Left colon (tissue), 2 donors: ENCODE measurements at regions not wholly inside any gene's neighbourhood (a gene's known extent, or its start where the extent isn't known, plus 50 kb on each side); places are given as distances from the start of the nearest gene placed in this dataset.
A peak's percentile ranks its signal among the peaks of the same experiment; 100 is the strongest.
"Not testable (repeated sequence)": the region's sequence is repeated elsewhere in the genome, so short reads cannot be mapped to it uniquely, and the experiment has no call there.

Experiments used
- ATAC-seq: fragments of 200-7000 bp; cut with Tn5 transposase; one replicate; pipeline ENCODE4 v1.9.1; 2020; ENCODE audit warnings: mild to moderate bottlenecking, moderate library complexity
- DNase-seq, 2 donors: peaks; one replicate each; pipeline ENCODE4 v3.0.0-alpha.2; 2020
- intact Hi-C, 2 donors: fragments of 100-400 bp; cut with DNase I in 1 of 2; cut with micrococcal nuclease in 1 of 2; formaldehyde crosslinking; loops; one replicate each; pipeline versions ENCODE4 v1.11.2 to v1.14.0; 2022; cut with DNase I, micrococcal nuclease
- donor health status: DM: no; HTN: no; CAD: no.
- donor health status: DM: yes; HTN: yes; CAD: no.

DNA sequence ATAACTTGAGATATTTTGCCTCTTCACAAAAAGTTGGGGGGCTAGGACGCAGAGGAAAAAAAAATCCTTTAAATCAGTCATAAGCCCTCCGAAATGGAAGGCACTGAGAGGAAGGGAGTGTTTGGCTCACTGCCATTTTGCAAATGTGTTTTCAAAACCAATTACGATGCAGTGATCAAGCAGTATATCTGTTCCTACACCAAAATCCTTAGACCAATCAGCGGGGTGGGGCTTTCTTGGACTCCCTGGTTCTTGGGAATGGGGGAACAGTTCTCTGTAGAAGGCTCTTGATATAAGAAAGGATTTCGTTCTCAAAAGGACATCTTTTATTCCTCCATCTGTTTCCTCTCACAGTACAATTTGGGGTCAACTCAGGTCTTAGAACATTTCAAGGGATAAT, 478.6 kb upstream of the JARID2 start:
- no peak for DNase-seq
- intact Hi-C loops, result no loop called here
- no peak for ATAC-seq

DNA sequence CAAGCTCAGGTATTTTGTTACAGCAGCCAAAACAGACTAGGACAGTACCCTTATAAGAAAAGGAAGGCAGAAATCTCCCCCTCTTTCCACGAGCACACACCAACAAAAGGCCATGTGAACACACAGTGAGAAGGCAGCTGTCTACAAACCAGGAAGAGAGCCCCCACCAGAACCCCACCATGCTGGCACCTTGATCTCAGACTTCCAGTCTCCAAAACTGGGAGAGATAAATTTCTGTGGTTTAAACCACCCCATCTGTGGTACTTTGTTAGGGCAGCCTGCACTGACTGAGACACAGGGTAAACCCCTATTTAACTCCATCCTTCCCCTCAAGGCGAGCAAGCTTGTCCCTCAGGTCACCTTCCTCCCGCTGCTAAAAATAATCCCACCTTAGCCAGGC, 475.8 kb upstream of the JARID2 start:
- DNase-seq (no peak), ATAC-seq (no peak)
- intact Hi-C loops, result no loop called here

DNA sequence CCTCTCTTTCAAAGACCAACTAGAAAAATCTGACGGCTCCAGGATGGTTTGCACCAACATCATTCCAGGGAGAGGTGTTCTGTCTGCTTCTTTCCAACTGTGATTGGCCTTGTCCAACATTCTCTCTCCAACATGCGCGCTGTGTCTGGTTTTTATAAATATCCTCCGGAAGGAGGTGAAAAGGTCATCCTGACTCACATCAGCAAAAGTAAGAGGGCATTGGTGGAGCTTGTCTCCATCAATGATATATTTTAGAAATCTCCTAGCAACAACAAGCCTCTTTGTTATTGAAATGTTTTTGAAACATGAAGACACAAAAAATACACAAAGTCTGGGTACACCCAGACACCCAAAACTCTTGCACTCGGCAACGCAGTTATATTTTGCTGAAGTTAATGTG, 475.3 kb upstream of the JARID2 start:
- ATAC-seq, result no peak
- no peak for DNase-seq
- intact Hi-C loops, result no loop called here

DNA sequence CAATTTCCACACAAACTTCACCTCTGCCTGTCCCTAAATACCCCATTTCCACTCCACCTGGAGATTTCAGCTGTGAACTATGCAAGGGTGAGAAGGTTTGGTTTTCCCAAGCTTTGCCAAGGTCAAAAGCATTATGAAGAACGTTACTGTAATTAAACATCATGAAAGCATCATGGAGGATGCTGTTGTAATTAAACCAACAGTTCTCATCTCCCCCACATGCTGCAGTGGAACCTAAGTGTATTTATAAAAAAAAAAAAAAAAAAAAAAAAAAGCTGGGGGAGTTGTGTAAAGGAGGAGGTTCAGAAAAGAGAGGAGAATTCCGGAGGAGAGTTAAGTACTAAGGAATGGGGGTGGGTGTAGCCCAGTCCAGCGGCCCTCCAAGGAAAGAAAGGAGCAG, 474.9 kb upstream of the JARID2 start:
- no peak for ATAC-seq
- intact Hi-C loops, result no loop called here
- DNase-seq, result no peak

DNA sequence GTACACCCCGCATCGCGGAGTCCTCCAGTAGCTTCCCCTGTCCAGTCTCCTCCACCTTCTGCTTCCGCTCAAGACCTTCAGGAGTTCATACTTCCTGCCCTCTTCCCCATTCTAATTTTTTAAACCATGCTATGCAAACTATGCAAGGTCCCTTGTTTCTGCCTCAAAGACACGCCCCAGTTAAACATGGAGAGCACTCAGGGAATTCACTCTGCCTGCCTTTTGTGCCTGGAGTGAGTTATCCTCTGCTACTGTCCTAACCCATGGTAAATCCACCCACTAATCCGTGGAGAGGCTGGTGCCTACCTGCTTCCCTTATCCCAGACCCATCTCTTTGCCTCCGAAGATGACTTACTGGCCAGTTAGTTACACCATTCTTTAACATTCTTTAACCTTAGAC, 473.7 kb upstream of the JARID2 start:
- ATAC-seq, result no peak
- no peak for DNase-seq
- intact Hi-C loops, result no loop called here

DNA sequence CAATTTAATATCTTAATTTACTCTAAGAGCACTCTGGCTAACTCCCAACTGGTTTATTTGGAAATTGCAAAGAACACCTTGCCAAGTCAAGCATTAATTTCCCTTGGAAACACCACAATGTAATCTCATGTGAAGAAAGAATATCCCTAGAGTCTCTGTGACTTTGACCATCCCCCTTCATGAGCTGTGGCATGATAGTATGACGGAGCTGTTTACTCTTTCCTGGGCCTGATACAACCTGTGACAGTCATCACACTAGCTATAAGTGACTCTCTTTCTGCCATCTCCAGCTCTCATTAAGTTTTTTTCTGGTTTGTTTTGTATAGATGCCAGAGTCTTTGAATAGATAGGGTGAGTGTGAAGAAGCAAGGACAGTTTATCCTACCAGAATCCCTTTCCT, 470.3 kb upstream of the JARID2 start:
- intact Hi-C loops, result no loop called here
- no peak for ATAC-seq
- no peak for DNase-seq

DNA sequence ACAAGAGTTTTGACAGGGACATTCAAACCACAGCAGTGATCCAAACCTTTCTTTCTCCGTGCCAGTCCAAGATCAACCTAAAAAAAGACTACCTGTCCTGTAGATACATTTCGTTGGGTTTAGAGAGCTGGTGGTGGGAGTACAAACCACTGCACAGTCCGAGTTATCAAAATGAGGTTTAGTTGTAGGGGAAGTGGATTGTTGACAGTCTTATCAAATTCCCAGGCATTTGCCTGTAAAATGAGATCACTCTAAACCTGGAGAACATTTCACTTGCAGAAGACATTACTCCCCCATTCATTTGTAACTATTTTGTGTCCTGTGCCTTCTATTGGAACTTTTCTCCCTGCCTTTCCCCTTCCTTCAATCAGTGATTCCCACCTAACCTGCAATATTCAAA, 469.6 kb upstream of the JARID2 start:
- ATAC-seq, result no peak
- intact Hi-C loops, result no loop called here

DNA sequence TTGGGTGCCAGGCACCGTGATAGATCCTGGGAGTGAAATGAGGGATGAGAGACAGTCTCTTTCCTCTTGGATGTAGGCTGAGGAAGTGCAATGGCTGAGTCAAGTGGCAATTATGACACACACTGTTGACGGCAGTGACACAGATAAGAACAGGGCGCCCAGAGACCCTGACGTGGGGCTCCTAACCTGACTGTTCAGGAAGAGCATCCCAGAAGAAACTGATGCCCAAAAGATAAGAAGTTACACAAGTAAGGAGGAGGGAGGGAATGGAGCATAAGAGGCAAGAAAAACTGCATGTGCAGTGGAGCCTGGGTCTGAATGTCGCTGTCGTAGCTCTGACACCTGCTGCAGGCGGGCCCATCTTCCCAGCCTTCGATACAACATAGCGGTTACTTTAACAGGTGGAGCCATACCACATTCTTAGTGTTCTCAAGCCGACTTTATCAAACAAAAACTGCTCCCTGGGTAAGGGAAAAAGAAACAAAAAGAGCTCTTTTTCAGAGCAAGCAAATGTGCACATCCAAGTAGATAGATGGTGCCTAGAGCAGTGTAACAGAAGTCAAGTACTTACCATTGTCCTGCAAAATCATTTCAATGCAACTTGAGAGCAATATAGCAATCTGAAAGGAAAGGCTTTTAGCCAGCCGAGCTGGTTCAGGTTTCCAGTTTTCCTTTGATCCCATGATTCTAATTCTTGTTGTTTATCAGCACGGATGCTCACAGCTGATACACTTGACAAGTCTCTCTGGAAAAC, 463.9 kb upstream of the JARID2 start:
- intact Hi-C loops, result no loop called here
- ATAC-seq, result no peak
- no peak for DNase-seq

More for the DNA sequence above, 469.6 kb upstream of the JARID2 start:
- DNase-seq, result no peak

DNA sequence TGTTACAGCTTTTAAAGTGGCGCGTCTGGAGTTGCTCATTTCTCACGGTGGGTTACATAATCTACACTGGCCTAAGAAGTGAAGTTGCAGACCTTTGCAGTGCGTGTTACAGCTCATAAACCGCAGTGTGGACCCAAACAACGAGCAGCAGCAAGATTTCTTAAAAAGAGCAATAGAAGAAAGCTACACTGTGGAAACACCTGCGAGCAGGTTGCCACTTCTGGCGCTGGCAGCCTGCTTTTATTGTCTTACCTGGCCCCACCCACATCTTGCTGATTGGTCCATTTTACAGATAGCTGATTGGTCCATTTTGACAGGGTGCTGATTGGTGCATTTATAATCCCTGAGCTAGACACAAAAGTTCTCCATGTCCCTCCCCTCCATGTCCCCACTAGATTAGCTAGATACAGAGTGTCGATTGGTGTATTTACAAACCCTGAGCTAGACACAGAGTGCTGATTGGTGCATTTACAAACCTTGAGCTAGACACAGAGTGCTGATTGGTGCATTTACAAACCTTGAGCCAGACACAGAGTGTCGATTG, 462.9 kb upstream of the JARID2 start:
- intact Hi-C loops, ATAC-seq, DNase-seq: not testable (repeated sequence)

DNA sequence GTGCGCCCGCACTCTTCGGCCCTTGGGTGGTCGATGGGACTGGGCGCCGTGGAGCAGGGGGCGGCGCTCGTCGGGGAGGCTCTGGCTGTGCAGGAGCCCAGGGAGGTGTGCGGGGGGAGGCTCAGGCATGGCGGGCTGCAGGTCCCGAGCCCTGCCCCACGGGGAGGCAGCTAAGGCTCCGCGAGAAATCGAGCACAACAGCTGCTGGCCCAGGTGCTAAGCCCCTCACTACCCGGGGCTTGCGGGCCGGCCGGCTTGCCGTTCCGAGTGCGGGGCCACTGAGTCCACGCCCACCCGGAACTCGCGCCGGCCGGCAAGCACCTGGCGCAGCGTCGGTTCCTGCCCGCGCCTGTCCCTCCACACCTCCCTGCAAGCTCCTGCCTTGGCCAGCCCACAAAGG, 462.3 kb upstream of the JARID2 start:
- no peak for DNase-seq
- intact Hi-C loops, result no loop called here
- ATAC-seq, result no peak

DNA sequence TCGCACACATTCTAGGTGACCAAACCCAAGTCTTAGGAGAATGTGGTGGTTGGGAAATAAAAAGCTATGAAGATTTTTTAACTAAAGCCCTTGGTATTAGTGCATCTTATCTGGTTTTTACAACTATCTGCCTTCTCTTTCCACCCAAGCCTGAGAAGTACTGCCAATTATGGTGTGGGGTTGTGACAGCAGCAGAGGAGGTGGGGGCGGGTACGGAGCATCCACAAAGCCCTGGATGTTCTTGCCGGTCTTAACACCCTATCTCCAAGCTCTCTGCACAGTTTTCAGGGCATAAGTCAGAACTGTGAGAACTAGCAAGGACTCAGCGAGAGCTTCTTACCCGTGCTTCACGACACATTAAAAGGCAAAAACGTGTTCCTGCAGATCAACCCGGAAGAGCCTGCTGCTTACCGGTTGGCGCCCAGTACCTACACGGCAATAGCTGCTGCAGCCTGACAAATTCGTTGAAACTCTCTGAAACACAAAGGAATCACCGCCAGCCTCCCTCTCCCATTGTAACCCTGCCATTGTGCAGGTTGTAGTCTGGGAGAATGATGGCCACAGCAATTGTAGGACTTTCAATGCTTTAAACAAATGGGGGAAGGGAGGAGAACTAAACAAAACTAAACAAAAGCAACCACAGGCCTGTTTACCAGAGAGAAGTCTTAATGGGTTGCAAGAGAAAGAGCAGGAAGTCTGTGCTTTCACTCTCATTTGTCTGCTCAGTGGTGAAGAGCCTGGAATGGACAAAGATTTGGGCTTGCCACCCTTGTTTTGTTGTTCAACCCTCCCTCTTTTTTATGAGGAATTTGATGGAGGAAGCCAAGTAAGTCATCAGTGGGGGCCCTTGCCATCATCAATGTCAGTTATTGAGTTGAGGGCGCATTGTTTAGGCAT, 461.0 kb upstream of the JARID2 start:
- intact Hi-C loops, result no loop called here
- ATAC-seq, result no peak
- no peak for DNase-seq

DNA sequence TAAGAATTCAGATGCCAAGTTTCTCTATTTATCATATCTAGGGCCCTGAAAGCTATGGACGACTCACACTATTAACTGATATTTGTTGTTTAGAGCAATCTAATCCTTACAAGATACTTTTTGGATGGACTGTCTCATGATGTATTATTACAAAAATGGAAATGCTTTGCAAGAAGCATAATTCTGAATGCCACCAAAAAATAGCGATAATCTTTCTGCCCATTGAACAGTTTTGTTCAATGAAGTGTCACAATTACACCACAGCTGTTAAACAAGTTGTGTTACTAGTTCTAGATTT, 460.4 kb upstream of the JARID2 start:
- no peak for DNase-seq
- intact Hi-C loops, result no loop called here
- ATAC-seq, result no peak

DNA sequence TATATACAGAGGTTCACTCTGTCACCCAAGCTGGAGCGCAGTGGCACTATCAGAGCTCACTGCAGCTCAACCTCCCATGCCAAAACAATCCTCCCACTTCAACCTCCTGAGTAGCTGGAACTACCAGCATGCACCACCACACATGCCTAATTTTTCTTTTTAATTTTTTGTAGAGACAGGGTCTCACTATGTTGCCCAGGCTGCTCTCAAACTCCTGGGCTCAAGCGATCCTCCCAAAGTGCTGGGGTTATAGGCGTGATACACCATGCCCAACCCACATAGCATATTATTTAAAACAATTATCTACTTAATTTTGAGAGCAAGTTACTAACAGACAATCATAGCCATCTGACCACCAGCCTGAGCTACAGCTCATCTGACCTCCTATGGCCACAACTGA, 459.9 kb upstream of the JARID2 start:
- DNase-seq, result no peak
- no peak for ATAC-seq
- intact Hi-C loops, result no loop called here

DNA sequence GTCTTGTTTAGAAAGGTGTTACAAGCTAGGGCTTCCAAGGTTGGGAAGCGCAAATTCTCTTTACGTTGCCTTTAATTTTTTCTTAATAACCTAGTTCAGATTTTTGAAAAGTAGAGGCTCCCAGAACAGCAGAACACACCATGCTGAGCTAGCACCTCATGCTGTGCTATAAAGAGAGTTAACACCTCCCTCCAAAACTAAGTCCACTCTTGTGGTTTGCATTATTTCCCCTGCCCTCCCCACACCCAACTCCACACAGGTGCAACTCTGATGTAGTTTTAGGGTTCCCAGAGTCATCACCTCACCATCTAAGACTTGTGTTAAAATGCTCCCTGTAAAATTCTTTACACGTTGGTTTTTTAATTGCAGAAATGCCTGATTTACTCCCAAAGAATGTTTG, 459.4 kb upstream of the JARID2 start:
- intact Hi-C loops, result no loop called here
- no peak for DNase-seq
- no peak for ATAC-seq

DNA sequence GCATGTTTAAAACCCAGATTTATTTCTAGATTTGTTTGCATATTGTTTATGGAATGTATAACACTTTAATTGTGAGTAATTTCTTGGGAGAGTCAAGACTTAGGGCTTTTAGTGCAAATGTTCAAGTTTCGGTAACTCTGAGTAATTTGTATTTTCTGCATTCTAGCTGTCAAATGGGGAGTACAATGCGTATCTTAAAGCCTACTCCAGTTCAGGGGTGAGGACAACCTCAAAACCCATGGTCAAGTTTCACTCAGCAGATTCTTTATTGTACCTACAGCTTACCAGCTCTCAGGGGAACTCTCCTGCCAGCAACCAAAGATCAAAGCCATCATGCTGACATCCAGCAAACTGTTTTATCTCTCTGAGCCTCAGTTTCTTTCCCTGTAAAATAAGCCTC, 458.6 kb upstream of the JARID2 start:
- DNase-seq (no peak), ATAC-seq (no peak)
- intact Hi-C loops, result no loop called here

DNA sequence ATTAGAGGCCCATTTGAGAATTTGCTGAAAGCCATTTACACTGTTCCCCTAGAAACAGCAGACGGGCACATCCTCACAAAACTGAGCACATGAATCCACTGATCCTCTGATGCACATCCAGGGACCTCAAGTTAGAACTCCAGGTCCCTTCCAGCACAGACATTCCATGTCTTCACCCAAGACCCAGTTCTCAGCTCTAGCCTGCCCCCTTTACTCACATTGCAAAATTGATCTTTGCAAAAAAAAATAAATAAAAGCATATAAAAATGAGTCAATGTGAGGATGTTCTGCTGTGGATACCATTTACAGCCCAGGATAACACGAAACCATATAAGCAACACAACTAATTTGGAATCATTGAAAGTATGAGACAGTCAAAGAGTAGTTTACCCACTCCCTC, 458.2 kb upstream of the JARID2 start:
- intact Hi-C loops, result no loop called here
- no peak for ATAC-seq
- no peak for DNase-seq

DNA sequence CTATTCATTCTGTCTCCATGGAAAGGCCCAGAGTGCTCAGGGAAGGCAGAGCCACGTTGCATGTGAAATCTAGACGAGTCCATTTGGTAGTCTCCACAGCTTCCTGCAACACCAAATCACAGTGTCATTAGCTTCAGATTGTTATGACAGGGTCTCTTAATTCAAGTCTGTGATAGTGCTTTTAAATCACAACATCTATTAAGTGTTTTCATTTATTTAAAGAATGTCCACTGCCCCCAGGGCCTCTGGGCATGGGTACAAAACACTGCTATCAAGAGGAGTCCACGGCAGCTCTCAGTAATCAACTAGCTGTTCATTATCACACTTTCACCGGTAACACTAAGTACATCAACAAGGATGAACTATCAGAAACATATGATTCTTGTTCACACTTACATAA, 455.9 kb upstream of the JARID2 start:
- DNase-seq (no peak), ATAC-seq (no peak)
- intact Hi-C loops, result no loop called here

DNA sequence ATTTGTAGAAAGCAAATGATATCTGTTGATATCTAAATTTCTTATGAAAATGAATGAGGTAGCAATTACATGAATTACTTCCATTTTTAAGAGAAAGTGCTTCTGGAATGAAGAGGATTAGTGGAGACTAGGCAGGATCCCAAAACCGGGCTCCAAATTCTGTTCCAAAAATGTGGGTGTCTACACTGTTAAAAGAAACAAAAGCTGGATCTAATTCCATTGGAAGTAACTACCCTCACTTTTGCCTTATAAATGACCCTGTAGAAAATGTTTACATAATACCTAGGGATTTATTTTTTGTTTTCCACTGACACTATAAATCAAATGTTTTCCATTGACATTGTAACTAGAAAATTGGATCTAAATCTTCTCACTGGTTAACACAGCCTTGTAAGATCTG, 454.9 kb upstream of the JARID2 start:
- ATAC-seq (no peak), DNase-seq (no peak)
- intact Hi-C loops, result no loop called here

DNA sequence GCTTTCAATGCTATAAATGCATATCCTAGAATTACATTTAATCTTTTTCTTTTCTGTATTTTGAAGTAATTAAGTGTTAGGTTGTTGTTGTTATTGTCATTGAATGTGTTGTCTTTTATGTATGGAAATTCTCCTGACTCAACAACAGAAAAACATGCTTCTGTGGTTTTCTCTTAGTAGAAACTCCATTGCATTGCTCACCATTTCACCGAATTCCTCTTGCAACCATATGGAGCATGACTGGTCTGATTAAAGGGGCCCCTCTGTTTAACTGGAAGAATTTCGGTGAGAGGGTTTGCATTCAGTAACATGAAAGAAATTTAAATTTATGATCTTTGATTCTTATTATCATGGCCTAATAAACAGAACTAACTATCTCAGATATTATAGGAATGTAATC, 454.3 kb upstream of the JARID2 start:
- intact Hi-C loops, result no loop called here
- ATAC-seq (no peak), DNase-seq (no peak)

DNA sequence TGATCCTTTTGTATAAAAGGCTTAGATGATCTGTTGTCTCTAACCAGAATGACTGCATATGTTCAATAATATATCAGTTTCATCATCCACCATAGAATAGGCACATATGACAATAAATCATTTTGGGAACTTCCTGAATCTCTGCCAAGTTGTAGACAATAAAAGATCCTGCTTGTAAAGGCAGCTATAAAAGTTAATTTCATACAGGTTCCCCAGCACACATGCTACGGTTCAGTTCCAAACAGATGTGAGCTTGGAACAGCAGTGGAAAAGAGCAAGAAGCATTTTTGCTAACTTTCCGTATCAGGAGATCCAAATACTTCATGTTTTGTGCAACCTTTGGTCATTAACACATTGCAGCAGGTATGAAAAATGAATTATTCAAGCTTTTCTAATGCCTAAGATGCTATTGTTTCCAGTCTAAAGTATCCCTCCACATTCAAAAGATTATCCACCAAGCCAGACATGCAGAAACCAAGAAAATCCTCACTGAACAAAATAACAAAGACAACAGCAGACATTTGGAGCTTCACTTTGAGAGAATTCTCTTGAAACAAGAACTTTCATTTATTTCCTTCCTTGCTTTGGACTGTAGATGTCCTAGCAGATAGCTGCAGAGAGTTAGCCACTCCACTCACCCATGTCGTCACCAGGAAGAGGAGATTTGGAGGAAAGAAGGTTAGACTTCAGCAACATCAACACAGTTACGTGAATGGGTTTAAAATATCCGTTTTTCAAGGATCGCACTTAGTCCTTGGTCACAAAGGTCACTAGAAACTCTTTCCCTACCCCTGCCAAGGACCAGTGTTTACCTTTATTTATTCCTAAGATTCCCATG, 453.5 kb upstream of the JARID2 start:
- ATAC-seq, result peak; percentile 94
- intact Hi-C loops, result no loop called here
- no peak for DNase-seq
